HL-60 (cell line): ENCODE measurements at regions not wholly inside any gene's neighbourhood (a gene's known extent, or its start where the extent isn't known, plus 50 kb on each side); places are given as distances from the start of the nearest gene placed in this dataset.
"Not testable (repeated sequence)": the region's sequence is repeated elsewhere in the genome, so short reads cannot be mapped to it uniquely, and the experiment has no call there.

ENCODE experiments used
- DNase-seq, 2 experiments: peaks; one replicate each; pipeline ENCODE4 v3.0.0-alpha.2; 2010 to 2020; ENCODE audit warnings: low read depth in 1 of 2, low spot score in 1 of 2
- H3K27ac ChIP-seq: fragments of 250-450 bp; sonication (Bioruptor Pico); replicated peaks from 2 replicates; pipeline ENCODE4 v1.5.1; 2020; ENCODE audit warnings: mild to moderate bottlenecking, moderate library complexity
- H3K27me3 ChIP-seq: fragments of 250-450 bp; sonication (Bioruptor Pico); 2 replicates; pipeline ENCODE4 v1.5.1; 2021; ENCODE audit warnings: mild to moderate bottlenecking, moderate library complexity; ENCODE audit not compliant: insufficient read depth, poor library complexity, severe bottlenecking
- H3K4me3 ChIP-seq: replicated peaks from 2 replicates; pipeline ENCODE4 v1.5.1; 2011; ENCODE audit warnings: mild to moderate bottlenecking, control low read depth, low read length; ENCODE audit not compliant: insufficient read depth
- CTCF ChIP-seq: IDR thresholded peaks from one replicate; pipeline ENCODE4 v1.5.1; 2011; ENCODE audit warnings: low read length, control low read depth, inconsistent platforms; ENCODE audit not compliant: insufficient read depth
- GABPA ChIP-seq: IDR thresholded peaks from 2 replicates; pipeline ENCODE4 v1.6.1; 2012; ENCODE audit warnings: low read depth
- POLR2AphosphoS5 ChIP-seq: IDR thresholded peaks from 2 replicates; pipeline ENCODE4 v1.6.1; 2012; ENCODE audit warnings: low read depth
- REST ChIP-seq: IDR thresholded peaks from 2 replicates; pipeline ENCODE4 v1.6.1; 2012; ENCODE audit warnings: low read depth; ENCODE audit not compliant: insufficient replicate concordance
- SPI1 ChIP-seq: IDR thresholded peaks from 2 replicates; pipeline ENCODE4 v1.6.1; 2012; ENCODE audit warnings: low read depth, mild to moderate bottlenecking, borderline replicate concordance

GRCh38 chr2:95669441-95669991 is 77.7 kb downstream of the TRIM43 start:
- DNase-seq = no peak
- TF ChIP-seq CTCF = no peak
- peak; percentile 11; the same call in 1 of the 2 replicates for TF ChIP-seq SPI1
- Histone ChIP-seq H3K4me3 (no peak overlapping the region), H3K27me3 (no peaks in the 10 kb centered on the region), H3K27ac (no peak overlapping the region)

GRCh38 chr2:95670167-95670566 is 78.4 kb downstream of the TRIM43 start:
- H3K4me3 ChIP-seq = no peak overlapping the region
- no peak for TF ChIP-seq CTCF
- TF ChIP-seq REST = no peak
- TF ChIP-seq POLR2AphosphoS5 = no peak
- TF ChIP-seq GABPA = no peak
- no peak for TF ChIP-seq SPI1
- H3K27ac ChIP-seq = no peak overlapping the region
- H3K27me3 ChIP-seq = no peaks in the 10 kb centered on the region
- no peak for DNase-seq

GRCh38 chr2:95670686-95671085 is 78.9 kb downstream of the TRIM43 start:
- Histone ChIP-seq H3K27me3 (no peaks in the 10 kb centered on the region), H3K4me3 (no peak overlapping the region), H3K27ac (no peak overlapping the region)
- no peak for TF ChIP-seq SPI1
- TF ChIP-seq REST = no peak
- TF ChIP-seq CTCF = no peak
- TF ChIP-seq POLR2AphosphoS5 = no peak
- TF ChIP-seq GABPA = no peak
- no peak for DNase-seq

- not testable (repeated sequence) for DNase-seq, H3K27ac ChIP-seq
Measured at GRCh38 chr2:95671171-95671570, 79.4 kb downstream of the TRIM43 start.

GRCh38 chr2:95671992-95672391 is 80.2 kb downstream of the TRIM43 start:
- not testable (repeated sequence) for DNase-seq, H3K27me3 ChIP-seq, H3K4me3 ChIP-seq, H3K27ac ChIP-seq

More at GRCh38 chr2:95671171-95671570, 79.4 kb downstream of the TRIM43 start:
- H3K4me3 ChIP-seq, H3K27me3 ChIP-seq: not testable (repeated sequence)

- H3K27me3 ChIP-seq, H3K4me3 ChIP-seq, DNase-seq, H3K27ac ChIP-seq: not testable (repeated sequence)
Measured at GRCh38 chr2:95672500-95672899, 80.7 kb downstream of the TRIM43 start.
